ENCODE measurements at regions not wholly inside any gene's neighbourhood (a gene's known extent, or its start where the extent isn't known, plus 50 kb on each side); places are given as distances from the start of the nearest gene placed in this dataset.

GRCh38 chr1:101086783-101087182 lies 61.2 kb upstream of the DPH5 start:
- no peak for DNase-seq (ENCODE audit: low spot score)

GRCh38 chr1:101081496-101082488 lies 56.2 kb upstream of the DPH5 start:
- DNase-seq (ENCODE audit: low spot score), result no peak

- no peak for DNase-seq (ENCODE audit: low spot score)
Observed at GRCh38 chr1:101080859-101081258, 55.3 kb upstream of the DPH5 start.

- no peak for DNase-seq (ENCODE audit: low spot score)
Observed at GRCh38 chr1:101079341-101079740, 53.8 kb upstream of the DPH5 start.

GRCh38 chr1:101077849-101078248 lies 52.3 kb upstream of the DPH5 start:
- DNase-seq (ENCODE audit: low spot score), result no peak

GRCh38 chr1:101075926-101076325 lies 50.3 kb upstream of the DPH5 start:
- DNase-seq (ENCODE audit: low spot score), result no peak

Data from iPS-NIHi11 (cell line).